SU-DHL-6 (cell line): ENCODE measurements at regions not wholly inside any gene's neighbourhood (a gene's known extent, or its start where the extent isn't known, plus 50 kb on each side); places are given as distances from the start of the nearest gene placed in this dataset.

ENCODE experiments used
- EZH2phosphoT487 ChIP-seq: fragments of 200-600 bp; sonication (generic), shearing (Covaris generic); conservative IDR thresholded peaks from 2 replicates; pipeline ENCODE4 v1.6.1; 2018; ENCODE audit warnings: mild to moderate bottlenecking, antibody characterized with exemption, low read length, moderate library complexity, mixed read lengths
- TF ChIP-seq, protein P1 (sequence below): fragments of 200-600 bp; sonication (generic); IDR thresholded peaks from one replicate; pipeline ENCODE4 v1.5.1; 2017; ENCODE audit warnings: antibody characterized with exemption, mild to moderate bottlenecking, low read length, moderate library complexity; ENCODE audit not compliant: insufficient read depth, poor library complexity, severe bottlenecking

DNA sequence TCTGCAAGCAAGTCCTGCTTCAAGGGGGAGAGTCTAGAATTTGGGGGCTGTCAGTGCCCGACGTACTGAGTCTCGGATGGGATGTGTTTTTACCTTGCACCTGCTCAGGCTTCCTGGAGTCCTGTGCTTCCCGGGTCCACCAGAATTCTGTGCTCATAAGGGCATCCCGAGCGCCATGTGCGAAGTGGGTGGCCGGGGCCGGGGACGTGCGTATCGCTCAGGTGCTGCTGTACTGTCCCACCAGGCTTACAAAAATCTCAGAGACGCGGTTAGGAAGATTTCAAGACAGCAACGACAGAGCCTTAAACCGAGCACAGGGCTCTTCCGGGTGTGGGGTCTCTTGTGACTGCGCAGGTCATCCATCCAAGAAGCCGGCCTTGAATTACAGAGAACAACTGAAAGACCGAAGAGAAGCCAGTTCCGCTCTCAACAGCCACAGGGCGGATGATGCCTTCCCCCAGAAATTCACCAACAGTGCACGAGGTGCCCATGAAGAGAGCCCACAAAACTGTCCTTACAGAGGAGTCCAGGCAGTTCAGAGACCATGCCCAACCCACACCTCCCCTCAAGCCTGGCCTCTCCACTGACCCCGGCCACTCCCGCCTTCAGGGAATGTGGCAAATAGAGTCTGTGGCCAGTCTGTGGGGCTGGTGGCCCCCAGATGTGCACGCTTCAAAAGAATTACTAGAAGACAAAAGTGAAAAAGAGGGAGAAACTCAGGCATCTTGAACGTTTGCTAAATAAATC is 104.7 kb downstream of the PXDC1 start:
- no peak for TF ChIP-seq EZH2phosphoT487
- TF ChIP-seq, protein P1, sequence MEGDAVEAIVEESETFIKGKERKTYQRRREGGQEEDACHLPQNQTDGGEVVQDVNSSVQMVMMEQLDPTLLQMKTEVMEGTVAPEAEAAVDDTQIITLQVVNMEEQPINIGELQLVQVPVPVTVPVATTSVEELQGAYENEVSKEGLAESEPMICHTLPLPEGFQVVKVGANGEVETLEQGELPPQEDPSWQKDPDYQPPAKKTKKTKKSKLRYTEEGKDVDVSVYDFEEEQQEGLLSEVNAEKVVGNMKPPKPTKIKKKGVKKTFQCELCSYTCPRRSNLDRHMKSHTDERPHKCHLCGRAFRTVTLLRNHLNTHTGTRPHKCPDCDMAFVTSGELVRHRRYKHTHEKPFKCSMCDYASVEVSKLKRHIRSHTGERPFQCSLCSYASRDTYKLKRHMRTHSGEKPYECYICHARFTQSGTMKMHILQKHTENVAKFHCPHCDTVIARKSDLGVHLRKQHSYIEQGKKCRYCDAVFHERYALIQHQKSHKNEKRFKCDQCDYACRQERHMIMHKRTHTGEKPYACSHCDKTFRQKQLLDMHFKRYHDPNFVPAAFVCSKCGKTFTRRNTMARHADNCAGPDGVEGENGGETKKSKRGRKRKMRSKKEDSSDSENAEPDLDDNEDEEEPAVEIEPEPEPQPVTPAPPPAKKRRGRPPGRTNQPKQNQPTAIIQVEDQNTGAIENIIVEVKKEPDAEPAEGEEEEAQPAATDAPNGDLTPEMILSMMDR, result no peak
